ENCODE measurements at regions not wholly inside any gene's neighbourhood (a gene's known extent, or its start where the extent isn't known, plus 50 kb on each side); places are given as distances from the start of the nearest gene placed in this dataset.

DNA sequence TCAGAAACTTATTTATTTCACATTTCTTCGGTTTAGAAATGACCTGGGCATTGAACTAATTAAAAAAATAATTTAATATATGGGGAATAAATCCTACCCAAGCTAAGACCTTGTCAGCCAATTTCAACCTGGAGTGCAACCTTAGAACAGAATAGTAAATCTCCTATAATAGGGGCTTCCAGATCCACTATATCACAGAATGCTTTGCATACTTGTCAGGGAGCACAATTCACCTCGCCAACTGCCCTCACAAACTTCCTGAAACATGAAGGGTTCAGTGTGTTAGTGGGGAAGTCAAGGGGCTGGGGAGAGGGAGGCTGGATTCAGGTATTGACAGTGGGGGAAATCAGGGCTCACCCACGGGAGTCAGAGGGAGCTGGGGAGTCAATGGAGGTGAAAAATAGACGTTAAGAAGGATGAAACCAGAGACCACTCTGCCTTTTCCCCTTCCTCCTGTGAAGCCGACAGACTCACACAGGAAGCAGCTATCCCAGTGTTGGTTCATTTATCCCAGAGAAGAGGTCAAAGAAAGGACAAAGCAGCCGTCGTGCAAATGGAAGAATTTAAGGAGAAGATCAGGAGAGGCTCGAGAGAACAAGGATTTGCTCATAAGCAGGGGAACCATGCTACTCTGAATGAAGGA, 453.3 kb downstream of the NUF2 start:
- CTCF ChIA-PET (ENCODE audit: low intra/inter-chr PET ratio) = no interaction called here

More for the DNA sequence above, 453.3 kb downstream of the NUF2 start:
- no peak for ATAC-seq
- H3K27me3 ChIP-seq (ENCODE audit: control insufficient read depth in 2 of 2, insufficient read depth in 2 of 2, low read length in 2 of 2) = no peaks in the 10 kb centered on the region
- H3K9me3 ChIP-seq (replicated peaks; ENCODE audit: control insufficient read depth, insufficient read depth, low read depth, low read length) = no peaks in the 10 kb centered on the region
- H3K4me3 ChIP-seq = no peak overlapping the region
- no peak overlapping the region for H3K27ac ChIP-seq (ENCODE audit: extremely low read depth, low read depth, low read length)
- no TSS peak for BruUV-seq (replicated peaks)
- no peak for FAIRE-seq
- no peaks in the 10 kb centered on the region for H3K9me1 ChIP-seq (ENCODE audit: control insufficient read depth, insufficient read depth, low read length)
- no peak overlapping the region for H3K9ac ChIP-seq (ENCODE audit: insufficient read depth in 1 of 2, low read depth in 2 of 2, low read length in 2 of 2)
- in situ Hi-C loops (cut with MboI) (no loop called here), intact Hi-C loops (cut with micrococcal nuclease) (no loop called here)
- H4K20me1 ChIP-seq (replicated peaks; ENCODE audit: control insufficient read depth, insufficient read depth, low read length) = no peaks in the 10 kb centered on the region
- no peaks in the 10 kb centered on the region for H3K4me1 ChIP-seq (replicated peaks in 1 of 2; ENCODE audit: control insufficient read depth in 2 of 2, insufficient read depth in 2 of 2, low read length in 2 of 2)
- H3K4me2 ChIP-seq (ENCODE audit: insufficient read depth, low read length) = no peak overlapping the region
- no peaks in the 10 kb centered on the region for H3K36me3 ChIP-seq (ENCODE audit: control insufficient read depth, insufficient read depth, low read length)
- POLR2A ChIA-PET = no interaction called here
- no peak overlapping the region for H2AFZ ChIP-seq (ENCODE audit: low read depth, low read length)
- no peaks in the 10 kb centered on the region for H3K79me2 ChIP-seq (ENCODE audit: control insufficient read depth, insufficient read depth, low read length)
- no peak for DNase-seq (ENCODE audit: extremely low read depth in 1 of 4, low spot score in 3 of 4)
- 0% methylated on average over 8 of the region's 8 CpGs for WGBS (ENCODE audit: insufficient coverage, low coverage, missing lambda C conversion rate)
- TF ChIP-seq CTBP1 (IDR thresholded peaks at IDR 0.05; ENCODE audit: borderline replicate concordance) (no peak), SOX6 (IDR thresholded peaks at IDR 0.05) (no peak), ZFP36 (IDR thresholded peaks at IDR 0.05; ENCODE audit: low read depth, low read length, partially characterized antibody) (no peak), ETV5 (CRISPR knock-in tag; IDR thresholded peaks at IDR 0.05; ENCODE audit: low read depth) (no peak), CREBBP (IDR thresholded peaks at IDR 0.05; ENCODE audit: low read depth, low read length) (no peak), EHMT2 (IDR thresholded peaks at IDR 0.05) (no peak), HMGN3 (IDR thresholded peaks at IDR 0.05; ENCODE audit: borderline replicate concordance, extremely low read depth, insufficient read length, low read depth, low read length) (no peak), SREBF1 (IDR thresholded peaks at IDR 0.05; ENCODE audit: borderline replicate concordance, low read depth, low read length) (no peak), FOXO4 (CRISPR knock-in tag; IDR thresholded peaks at IDR 0.05) (no peak), BRF1 (IDR thresholded peaks at IDR 0.05; ENCODE audit: borderline replicate concordance, extremely low read depth, insufficient read length) (no peak), RHOXF2B (CRISPR knock-in tag; conservative IDR thresholded peaks at IDR 0.05) (no peak)
- TF ChIP-seq, protein P1, sequence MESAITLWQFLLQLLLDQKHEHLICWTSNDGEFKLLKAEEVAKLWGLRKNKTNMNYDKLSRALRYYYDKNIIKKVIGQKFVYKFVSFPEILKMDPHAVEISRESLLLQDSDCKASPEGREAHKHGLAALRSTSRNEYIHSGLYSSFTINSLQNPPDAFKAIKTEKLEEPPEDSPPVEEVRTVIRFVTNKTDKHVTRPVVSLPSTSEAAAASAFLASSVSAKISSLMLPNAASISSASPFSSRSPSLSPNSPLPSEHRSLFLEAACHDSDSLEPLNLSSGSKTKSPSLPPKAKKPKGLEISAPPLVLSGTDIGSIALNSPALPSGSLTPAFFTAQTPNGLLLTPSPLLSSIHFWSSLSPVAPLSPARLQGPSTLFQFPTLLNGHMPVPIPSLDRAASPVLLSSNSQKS (CRISPR knock-in tag; IDR thresholded peaks at IDR 0.05) = no peak
- TF ChIP-seq, protein P2, sequence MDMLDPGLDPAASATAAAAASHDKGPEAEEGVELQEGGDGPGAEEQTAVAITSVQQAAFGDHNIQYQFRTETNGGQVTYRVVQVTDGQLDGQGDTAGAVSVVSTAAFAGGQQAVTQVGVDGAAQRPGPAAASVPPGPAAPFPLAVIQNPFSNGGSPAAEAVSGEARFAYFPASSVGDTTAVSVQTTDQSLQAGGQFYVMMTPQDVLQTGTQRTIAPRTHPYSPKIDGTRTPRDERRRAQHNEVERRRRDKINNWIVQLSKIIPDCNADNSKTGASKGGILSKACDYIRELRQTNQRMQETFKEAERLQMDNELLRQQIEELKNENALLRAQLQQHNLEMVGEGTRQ (CRISPR knock-in tag; IDR thresholded peaks at IDR 0.05) = no peak
- TF ChIP-seq, protein P3, sequence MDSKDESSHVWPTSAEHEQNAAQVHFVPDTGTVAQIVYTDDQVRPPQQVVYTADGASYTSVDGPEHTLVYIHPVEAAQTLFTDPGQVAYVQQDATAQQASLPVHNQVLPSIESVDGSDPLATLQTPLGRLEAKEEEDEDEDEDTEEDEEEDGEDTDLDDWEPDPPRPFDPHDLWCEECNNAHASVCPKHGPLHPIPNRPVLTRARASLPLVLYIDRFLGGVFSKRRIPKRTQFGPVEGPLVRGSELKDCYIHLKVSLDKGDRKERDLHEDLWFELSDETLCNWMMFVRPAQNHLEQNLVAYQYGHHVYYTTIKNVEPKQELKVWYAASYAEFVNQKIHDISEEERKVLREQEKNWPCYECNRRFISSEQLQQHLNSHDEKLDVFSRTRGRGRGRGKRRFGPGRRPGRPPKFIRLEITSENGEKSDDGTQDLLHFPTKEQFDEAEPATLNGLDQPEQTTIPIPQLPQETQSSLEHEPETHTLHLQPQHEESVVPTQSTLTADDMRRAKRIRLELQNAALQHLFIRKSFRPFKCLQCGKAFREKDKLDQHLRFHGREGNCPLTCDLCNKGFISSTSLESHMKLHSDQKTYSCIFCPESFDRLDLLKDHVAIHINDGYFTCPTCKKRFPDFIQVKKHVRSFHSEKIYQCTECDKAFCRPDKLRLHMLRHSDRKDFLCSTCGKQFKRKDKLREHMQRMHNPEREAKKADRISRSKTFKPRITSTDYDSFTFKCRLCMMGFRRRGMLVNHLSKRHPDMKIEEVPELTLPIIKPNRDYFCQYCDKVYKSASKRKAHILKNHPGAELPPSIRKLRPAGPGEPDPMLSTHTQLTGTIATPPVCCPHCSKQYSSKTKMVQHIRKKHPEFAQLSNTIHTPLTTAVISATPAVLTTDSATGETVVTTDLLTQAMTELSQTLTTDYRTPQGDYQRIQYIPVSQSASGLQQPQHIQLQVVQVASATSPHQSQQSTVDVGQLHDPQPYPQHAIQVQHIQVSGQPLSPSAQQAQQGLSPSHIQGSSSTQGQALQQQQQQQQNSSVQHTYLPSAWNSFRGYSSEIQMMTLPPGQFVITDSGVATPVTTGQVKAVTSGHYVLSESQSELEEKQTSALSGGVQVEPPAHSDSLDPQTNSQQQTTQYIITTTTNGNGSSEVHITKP (IDR thresholded peaks at IDR 0.05; ENCODE audit: partially characterized antibody) = no peak

Measured in K562 (cell line).